SKM-1 treated with dmso at 0.1 percent for 144 hours (cell line): ENCODE measurements at regions not wholly inside any gene's neighbourhood (a gene's known extent, or its start where the extent isn't known, plus 50 kb on each side); places are given as distances from the start of the nearest gene placed in this dataset.

Experiments
- DNase-seq: peaks from one replicate; lab custom pipeline; 2025; ENCODE audit not compliant: unreplicated experiment; lab: John Stamatoyannopoulos, UW

- no peak for DNase-seq
Observed at GRCh38 chr22:22098457-22099193, 116.0 kb upstream of the TOP3B start.

- no peak for DNase-seq
Observed at GRCh38 chr22:22097727-22098228, 115.2 kb upstream of the TOP3B start.

- no peak for DNase-seq
Observed at GRCh38 chr22:22094921-22095320, 112.3 kb upstream of the TOP3B start.

DNA sequence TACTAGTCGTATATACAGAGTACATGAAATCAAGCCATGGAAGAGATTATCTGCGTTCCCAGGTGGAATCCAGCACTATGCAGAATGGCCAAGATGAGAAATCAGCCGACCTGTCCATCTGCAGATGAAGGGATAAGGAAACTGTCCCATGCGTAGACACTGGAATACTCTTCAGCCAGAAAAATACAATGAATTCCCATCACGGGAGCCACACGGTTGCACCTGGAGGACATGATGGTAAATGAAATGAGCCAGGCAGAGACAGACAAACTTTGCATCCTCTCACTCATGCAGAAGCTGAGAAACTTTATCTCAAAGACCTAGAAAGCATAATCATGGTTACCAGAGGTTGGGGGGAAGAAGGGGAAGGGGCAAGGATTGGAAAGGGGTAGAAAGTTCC is 111.9 kb upstream of the TOP3B start:
- DNase-seq: no peak

DNA sequence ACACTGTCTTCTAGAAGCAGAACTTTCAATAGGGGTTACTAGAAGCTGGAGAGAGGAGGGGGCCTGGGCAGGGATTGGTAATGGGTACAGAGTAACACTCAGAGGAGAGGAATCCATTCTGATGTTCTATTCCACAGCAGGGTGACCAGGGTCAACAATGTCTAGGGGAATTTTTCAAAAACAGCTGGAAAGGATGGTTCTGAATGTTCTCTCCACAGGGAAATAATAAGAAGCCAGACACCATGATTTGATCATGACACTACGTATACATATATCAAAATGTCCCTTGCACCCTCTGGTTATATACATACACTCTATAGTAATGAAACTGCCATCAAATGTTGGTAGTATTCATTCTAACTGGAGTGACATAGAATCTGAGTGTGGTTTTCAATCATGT is 111.2 kb upstream of the TOP3B start:
- DNase-seq: no peak

DNA sequence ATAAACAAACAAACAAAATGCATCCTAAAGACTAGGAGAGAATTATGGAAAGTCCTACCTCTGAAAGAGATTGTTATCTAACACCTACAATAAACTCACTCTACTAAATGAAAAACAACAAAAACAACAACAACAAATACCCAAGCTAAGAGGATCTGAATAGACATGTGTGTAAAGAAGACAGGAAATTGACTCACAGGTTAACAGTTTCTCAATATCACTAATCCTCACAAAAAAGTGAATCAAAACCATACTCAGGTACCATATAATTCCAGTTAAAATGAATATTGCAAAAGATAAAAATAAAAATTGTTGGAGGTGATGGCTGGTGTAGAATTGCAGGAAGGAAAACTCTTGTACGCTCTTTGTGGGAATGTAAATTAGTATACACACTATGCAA is 110.4 kb upstream of the TOP3B start:
- DNase-seq: no peak

GRCh38 chr22:22092101-22092500 is 109.5 kb upstream of the TOP3B start:
- no peak for DNase-seq

GRCh38 chr22:22091400-22091878 is 108.9 kb upstream of the TOP3B start:
- DNase-seq: no peak

DNA sequence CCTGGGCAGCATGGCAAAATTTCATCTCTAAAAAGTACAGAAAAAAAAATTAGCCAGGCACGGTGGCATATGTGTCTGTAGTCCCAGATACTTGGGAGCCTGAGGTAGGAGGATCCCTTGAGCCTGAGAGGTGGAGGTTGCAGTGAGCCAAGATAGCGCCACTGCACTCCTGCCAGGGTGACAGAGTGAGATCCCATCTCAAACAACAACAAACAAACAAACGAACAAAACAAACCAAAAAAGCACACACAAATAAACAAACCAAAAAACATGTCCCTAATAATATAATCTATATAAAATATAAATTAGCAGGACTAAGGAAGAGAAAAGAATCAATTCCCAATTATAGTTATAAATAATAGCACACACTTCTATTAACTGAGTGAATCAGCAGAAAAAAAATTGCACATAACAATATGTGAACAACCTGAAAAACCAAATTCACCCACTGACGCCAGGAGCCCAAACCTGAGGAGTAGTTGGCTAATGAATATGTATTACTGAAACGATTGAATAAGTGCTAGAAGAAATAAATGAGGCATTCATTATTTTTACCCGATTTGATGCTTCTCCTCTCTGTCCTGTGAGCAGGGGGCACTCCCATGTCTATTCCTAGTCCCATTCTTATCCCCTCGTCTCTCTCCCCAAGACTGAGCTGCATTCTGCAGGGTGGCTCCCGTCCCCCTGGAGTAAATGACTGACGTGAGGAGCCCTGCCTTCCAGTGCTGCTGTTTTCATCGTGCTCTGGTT is 108.2 kb upstream of the TOP3B start:
- DNase-seq: no peak

DNA sequence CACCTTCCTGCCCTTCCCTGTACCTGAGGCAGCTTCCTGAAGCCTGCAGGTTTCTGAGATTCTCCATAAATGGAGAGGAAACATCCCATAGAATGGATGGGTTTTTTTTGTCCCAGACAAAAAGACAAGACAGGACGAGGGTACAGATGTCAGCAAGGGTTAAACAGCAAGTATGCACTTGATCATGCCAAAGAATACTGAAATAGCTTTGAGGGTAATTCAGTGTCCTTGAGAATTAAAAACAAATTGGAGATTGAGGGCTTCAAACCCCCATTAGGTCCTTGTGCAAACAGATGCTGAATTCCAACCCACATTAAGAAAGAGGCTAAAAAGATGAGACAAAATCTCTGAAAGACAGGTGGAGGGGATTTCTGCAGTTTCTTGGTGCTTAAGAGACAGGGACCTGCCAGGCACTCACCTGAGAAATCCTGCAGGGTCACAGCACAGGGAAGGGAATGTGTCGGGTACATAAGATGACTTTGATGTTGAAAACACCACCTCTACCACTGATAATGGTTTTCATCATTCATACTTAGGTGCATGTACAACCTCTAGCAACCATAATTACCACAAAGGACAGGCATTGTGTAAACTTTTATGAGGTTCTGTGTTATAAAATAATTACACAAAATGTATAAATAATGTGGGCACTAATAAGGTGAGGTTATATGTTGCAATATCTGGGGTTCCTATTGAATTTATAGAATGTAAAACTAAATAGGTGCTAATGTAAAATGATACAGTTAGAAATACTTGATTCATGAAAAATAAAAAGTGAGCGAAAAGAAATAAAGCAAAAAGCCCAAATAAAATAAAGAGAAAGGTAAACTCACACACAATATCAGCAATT is 107.1 kb upstream of the TOP3B start:
- DNase-seq: no peak

- no peak for DNase-seq
Observed at GRCh38 chr22:22088658-22089458, 106.3 kb upstream of the TOP3B start.

GRCh38 chr22:22087854-22088657 is 105.5 kb upstream of the TOP3B start:
- DNase-seq: no peak

DNA sequence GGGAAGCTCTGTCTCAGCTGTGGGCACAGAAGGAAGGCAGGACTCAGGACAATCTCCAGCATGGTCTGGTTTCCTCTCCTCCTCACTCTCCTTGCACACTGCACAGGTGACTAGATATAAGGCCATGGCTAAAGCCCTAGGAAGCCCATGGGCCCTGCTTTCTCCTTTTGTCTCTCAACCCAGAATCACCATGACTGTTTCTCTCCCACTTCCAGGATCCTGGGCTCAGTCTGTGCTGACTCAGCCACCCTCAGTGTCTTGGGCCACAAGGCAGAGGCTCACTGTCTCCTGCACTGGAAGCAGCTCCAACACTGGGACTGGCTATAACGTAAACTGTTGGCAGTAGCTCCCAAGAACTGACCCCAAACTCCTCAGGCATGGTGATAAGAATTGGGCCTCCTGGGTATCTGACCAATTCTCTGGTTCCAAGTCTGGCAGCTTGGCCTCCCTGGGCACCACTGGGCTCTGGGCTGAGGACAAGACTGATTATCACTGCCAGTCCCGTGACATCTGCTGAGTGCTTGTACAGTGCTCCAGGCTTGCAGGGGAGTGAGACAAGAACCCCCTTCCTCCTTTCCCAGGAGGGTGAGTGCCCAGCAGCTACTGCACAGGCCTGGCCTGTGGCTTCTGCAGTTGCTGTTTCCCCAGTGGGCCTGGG is 104.0 kb upstream of the TOP3B start:
- no peak for DNase-seq

GRCh38 chr22:22085702-22086500 is 103.3 kb upstream of the TOP3B start:
- no peak for DNase-seq

- no peak for DNase-seq
Observed at GRCh38 chr22:22084089-22084711, 101.6 kb upstream of the TOP3B start.

DNA sequence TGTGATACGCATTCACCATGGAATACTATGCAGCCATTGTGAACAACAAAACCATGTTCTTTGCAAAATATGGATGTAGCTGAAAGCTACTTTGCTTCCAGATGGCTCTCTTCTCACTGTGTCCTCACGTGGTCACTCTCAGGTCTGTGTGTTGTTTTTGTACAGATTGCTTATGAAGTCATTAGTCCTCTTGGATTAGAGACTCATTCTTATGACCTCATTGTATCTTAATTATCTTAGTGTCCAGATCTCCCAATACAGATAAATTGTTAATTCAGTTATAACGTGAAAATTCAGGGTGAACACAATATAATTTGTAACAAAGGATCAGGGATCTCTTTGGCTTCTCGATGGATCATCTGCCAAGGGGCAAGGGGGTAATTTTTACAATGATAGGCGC is 100.4 kb upstream of the TOP3B start:
- no peak for DNase-seq

DNA sequence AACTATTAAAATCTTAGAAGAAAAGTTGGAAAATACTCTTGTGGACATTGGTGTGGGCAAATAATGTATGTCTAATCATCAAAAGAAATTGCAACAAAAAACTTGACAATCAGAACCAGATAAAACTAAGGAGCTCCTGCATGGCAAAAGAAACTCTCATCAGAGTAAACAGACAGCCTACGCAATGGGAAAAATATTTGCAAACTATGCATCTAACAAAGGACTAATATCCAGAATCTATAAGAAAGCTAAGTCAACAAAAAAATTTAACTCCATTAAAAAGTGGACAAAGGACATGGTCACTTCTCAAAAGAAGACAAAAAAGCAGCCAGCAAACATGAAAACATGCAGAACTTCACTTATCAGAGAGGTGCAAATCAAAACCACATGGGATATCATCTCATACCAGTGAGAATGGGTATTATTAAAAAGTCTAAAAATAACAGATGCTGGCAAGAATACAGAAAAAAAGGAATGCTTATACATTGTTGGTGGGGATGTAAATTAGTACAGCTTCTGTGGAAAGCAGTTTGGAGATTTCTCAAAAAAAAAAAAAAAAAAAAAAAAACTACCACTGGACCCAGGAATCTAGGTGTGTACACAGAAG is 99.7 kb upstream of the TOP3B start:
- no peak for DNase-seq

DNA sequence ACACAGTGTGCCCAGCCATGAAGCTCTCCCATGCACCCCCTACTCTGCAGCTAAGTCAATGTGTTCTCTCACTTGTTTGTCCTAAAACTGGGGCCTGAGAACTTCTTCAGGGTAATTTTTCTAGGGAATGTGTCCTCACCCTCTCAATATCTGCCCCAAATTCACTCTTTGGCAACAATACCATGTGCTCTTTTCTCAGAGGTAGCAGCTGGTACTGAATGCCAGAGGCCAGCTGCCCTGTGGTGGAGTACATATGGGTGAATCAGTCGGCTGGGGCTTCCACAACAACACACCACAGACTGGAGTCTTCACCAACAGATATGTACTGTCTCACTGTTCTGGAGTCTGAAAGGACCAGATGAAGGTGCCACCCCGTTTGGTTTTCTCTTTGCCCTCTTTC is 97.7 kb upstream of the TOP3B start:
- no peak for DNase-seq
